ENCODE measurements at regions not wholly inside any gene's neighbourhood (a gene's known extent, or its start where the extent isn't known, plus 50 kb on each side); places are given as distances from the start of the nearest gene placed in this dataset.

DNA sequence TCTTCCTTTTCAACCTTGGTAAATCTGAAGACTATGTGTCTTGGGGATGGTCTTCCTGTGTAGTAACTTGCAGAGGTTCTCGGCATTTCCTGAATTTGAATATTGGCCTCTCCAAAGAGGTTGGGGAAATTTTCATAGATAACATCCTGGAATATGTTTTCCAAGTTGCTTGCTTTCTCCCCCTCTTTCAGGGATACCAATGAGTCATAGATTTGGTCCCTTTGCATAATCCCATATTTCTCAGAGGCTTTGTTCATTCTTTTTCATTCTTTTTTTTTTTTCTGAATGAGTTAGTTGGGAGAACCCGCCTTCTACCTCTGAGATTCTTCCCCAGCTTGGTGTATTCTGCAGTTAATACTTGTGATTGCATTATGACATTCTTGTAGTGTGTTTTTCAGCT, 549.2 kb upstream of the AMOT start:
- TF ChIP-seq, protein P1, sequence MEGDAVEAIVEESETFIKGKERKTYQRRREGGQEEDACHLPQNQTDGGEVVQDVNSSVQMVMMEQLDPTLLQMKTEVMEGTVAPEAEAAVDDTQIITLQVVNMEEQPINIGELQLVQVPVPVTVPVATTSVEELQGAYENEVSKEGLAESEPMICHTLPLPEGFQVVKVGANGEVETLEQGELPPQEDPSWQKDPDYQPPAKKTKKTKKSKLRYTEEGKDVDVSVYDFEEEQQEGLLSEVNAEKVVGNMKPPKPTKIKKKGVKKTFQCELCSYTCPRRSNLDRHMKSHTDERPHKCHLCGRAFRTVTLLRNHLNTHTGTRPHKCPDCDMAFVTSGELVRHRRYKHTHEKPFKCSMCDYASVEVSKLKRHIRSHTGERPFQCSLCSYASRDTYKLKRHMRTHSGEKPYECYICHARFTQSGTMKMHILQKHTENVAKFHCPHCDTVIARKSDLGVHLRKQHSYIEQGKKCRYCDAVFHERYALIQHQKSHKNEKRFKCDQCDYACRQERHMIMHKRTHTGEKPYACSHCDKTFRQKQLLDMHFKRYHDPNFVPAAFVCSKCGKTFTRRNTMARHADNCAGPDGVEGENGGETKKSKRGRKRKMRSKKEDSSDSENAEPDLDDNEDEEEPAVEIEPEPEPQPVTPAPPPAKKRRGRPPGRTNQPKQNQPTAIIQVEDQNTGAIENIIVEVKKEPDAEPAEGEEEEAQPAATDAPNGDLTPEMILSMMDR (IDR thresholded peaks at IDR 0.05), result no peak
- TF ChIP-seq POLR2A (IDR thresholded peaks at IDR 0.05), result no peak
